DND-41 (cell line): ENCODE measurements at regions not wholly inside any gene's neighbourhood (a gene's known extent, or its start where the extent isn't known, plus 50 kb on each side); places are given as distances from the start of the nearest gene placed in this dataset.

ENCODE experiments used
- EZH2 ChIP-seq: IDR thresholded peaks from 3 replicates; pipeline ENCODE4 v1.6.1; 2012; ENCODE audit warnings: borderline replicate concordance, low read depth, mild to moderate bottlenecking, moderate library complexity, low read length, inconsistent platforms; ENCODE audit not compliant: severe bottlenecking
- TF ChIP-seq, protein P1 (sequence below): IDR thresholded peaks from 2 replicates; pipeline ENCODE4 v1.5.1; 2012; ENCODE audit warnings: borderline replicate concordance, low read length, moderate library complexity, mild to moderate bottlenecking; ENCODE audit not compliant: poor library complexity, severe bottlenecking; ENCODE audit errors: extremely low read depth

DNA sequence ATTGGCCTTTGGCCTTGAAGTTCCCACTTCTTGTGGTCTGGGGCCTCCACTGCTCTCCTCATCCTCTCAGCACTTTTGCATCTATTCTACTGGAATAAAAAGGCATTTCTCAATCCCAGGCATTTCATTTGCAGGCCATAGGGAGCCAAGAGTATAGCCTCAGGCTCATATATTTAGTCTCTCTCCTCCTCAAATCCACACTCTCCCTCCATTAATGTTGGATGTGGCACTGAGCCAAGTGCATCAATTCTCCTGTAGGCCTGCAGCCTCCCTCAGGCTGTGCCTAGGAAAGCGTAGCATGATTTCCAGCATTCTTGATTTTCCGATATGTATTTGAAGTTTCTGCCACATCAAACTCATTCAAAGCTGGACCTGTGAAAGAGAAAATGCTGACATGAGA is 211.5 kb upstream of the CPNE8 start:
- no peak for TF ChIP-seq EZH2
- TF ChIP-seq, protein P1, sequence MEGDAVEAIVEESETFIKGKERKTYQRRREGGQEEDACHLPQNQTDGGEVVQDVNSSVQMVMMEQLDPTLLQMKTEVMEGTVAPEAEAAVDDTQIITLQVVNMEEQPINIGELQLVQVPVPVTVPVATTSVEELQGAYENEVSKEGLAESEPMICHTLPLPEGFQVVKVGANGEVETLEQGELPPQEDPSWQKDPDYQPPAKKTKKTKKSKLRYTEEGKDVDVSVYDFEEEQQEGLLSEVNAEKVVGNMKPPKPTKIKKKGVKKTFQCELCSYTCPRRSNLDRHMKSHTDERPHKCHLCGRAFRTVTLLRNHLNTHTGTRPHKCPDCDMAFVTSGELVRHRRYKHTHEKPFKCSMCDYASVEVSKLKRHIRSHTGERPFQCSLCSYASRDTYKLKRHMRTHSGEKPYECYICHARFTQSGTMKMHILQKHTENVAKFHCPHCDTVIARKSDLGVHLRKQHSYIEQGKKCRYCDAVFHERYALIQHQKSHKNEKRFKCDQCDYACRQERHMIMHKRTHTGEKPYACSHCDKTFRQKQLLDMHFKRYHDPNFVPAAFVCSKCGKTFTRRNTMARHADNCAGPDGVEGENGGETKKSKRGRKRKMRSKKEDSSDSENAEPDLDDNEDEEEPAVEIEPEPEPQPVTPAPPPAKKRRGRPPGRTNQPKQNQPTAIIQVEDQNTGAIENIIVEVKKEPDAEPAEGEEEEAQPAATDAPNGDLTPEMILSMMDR: no peak
